HCT116 (cell line): ENCODE measurements at regions not wholly inside any gene's neighbourhood (a gene's known extent, or its start where the extent isn't known, plus 50 kb on each side); places are given as distances from the start of the nearest gene placed in this dataset.

Experiments
- ATAC-seq: fragments of 200-7000 bp; cut with Tn5 transposase; 2 replicates; pipeline ENCODE4 v1.9.1; 2020; ENCODE audit warnings: mild to moderate bottlenecking, moderate library complexity
- BruUV-seq: library from RNA; stranded (reverse); fragments of 400-500 nt; replicated peaks from 2 replicates; lab custom pipeline; 2021; lab: Mats Ljungman, UMichigan
- CTCF ChIA-PET: fragments of 300-600 bp; sonication (Branson Sonifier 250); formaldehyde crosslinking; loops from one replicate; lab custom pipeline; 2021; ENCODE audit warnings: antibody characterized with exemption; lab: Charles Lee
- POLR2A ChIA-PET: fragments of 300-600, 350-600 bp; sonication (Branson Sonifier 250); formaldehyde crosslinking; loops from one replicate; lab custom pipeline; 2021; ENCODE audit warnings: antibody characterized with exemption; lab: Charles Lee
- RAD21 ChIA-PET, 2 experiments: fragments of 300-600 bp; sonication (Branson Sonifier 250); formaldehyde crosslinking; loops; one replicate each; lab custom pipeline; 2023; ENCODE audit warnings: low total read pairs in 2 of 2; ENCODE audit not compliant: uncharacterized antibody in 2 of 2, unreplicated experiment in 2 of 2, low non-redundant PET in 1 of 2; lab: Charles Lee
- DNase-seq: peaks from one replicate; pipeline ENCODE4 v3.0.0-alpha.2; 2010; ENCODE audit warnings: low read depth, low spot score
- H2AFZ ChIP-seq: fragments of 200-600 bp; shearing (Covaris generic), sonication (generic); 2 replicates; pipeline ENCODE4 v1.6.1; 2017; ENCODE audit warnings: low read depth, mixed run types, mixed read lengths, antibody characterized with exemption, low read length; ENCODE audit not compliant: poor library complexity, severe bottlenecking
- H3K27ac ChIP-seq: 2 replicates; pipeline ENCODE4 v1.5.1; 2012; ENCODE audit warnings: low read depth, low read length
- H3K27me3 ChIP-seq: fragments of 200-600 bp; sonication (generic); 2 replicates; pipeline ENCODE4 v1.6.1; 2016; ENCODE audit warnings: mixed run types, low read length, mixed read lengths; ENCODE audit not compliant: insufficient read depth
- H3K36me3 ChIP-seq, 2 experiments: fragments of 200-500 bp in 1 of 2; fragments of 200-600 bp in 1 of 2; sonication (Bioruptor generic) in 1 of 2; sonication (generic) in 1 of 2; 2 replicates each; pipeline versions ENCODE4 v1.5.1 to v1.6.1; 2014 to 2016; ENCODE audit warnings: low read length in 2 of 2, inconsistent platforms in 1 of 2, mixed read lengths in 1 of 2, mixed run types in 1 of 2; ENCODE audit not compliant: insufficient read depth in 2 of 2, control insufficient read depth in 1 of 2
- H3K4me1 ChIP-seq, 2 experiments: fragments of 200-600 bp in 1 of 2; sonication (generic) in 1 of 2; 2 replicates each; pipeline versions ENCODE4 v1.5.1 to v1.6.1; 2012 to 2017; ENCODE audit warnings: low read length in 2 of 2, inconsistent platforms in 1 of 2, mild to moderate bottlenecking in 1 of 2, mixed read lengths in 1 of 2, mixed run types in 1 of 2, moderate library complexity in 1 of 2; ENCODE audit not compliant: insufficient read depth in 2 of 2, control insufficient read depth in 1 of 2
- H3K4me2 ChIP-seq: fragments of 200-600 bp; sonication (generic); 2 replicates; pipeline ENCODE4 v1.6.1; 2017; ENCODE audit warnings: mixed run types, low read length, mixed read lengths
- H3K4me3 ChIP-seq, 2 experiments: fragments of 200-600 bp in 1 of 2; sonication (generic) in 1 of 2; replicated peaks in 1 of 2; 2 replicates each; pipeline ENCODE4 v1.5.1; 2011 to 2016; ENCODE audit warnings: low read length in 2 of 2, control low read depth in 1 of 2, low read depth in 1 of 2, mild to moderate bottlenecking in 1 of 2, mixed read lengths in 1 of 2, mixed run types in 1 of 2
- H3K79me2 ChIP-seq: fragments of 200-600 bp; sonication (generic); 2 replicates; pipeline ENCODE4 v1.6.1; 2017; ENCODE audit warnings: mild to moderate bottlenecking, mixed run types, low read length, moderate library complexity, mixed read lengths; ENCODE audit not compliant: insufficient read depth
- H3K9ac ChIP-seq: fragments of 200-600 bp; sonication (generic); 2 replicates; pipeline ENCODE4 v1.6.1; 2016; ENCODE audit warnings: low read length, mixed read lengths
- H3K9me2 ChIP-seq: fragments of 200-600 bp; sonication (generic), shearing (Covaris generic); 2 replicates; pipeline ENCODE4 v1.6.1; 2017; ENCODE audit warnings: mixed run types, mild to moderate bottlenecking, moderate library complexity; ENCODE audit not compliant: insufficient read depth
- H3K9me3 ChIP-seq, 2 experiments: fragments of 200-500 bp in 1 of 2; fragments of 200-600 bp in 1 of 2; sonication (Bioruptor generic) in 1 of 2; sonication (generic) in 1 of 2; 2 replicates each; pipeline ENCODE4 v1.6.1; 2014 to 2017; ENCODE audit warnings: low read length in 2 of 2, mixed read lengths in 2 of 2, inconsistent platforms in 1 of 2, low read depth in 1 of 2, mild to moderate bottlenecking in 1 of 2, mixed run types in 1 of 2, moderate library complexity in 1 of 2; ENCODE audit not compliant: control insufficient read depth in 1 of 2, insufficient read depth in 1 of 2
- H4K20me1 ChIP-seq: fragments of 200-600 bp; sonication (generic), shearing (Covaris generic); 2 replicates; pipeline ENCODE4 v1.6.1; 2017; ENCODE audit warnings: mixed run types, mild to moderate bottlenecking, moderate library complexity; ENCODE audit not compliant: insufficient read depth
- ATF3 ChIP-seq: IDR thresholded peaks from 2 replicates; pipeline ENCODE4 v1.6.1; 2012
- CEBPB ChIP-seq: IDR thresholded peaks from 2 replicates; pipeline ENCODE4 v1.6.1; 2012; ENCODE audit warnings: low read depth
- CTCF ChIP-seq, 3 experiments: fragments of 200-600 bp in 1 of 3; sonication (generic) in 1 of 3; IDR thresholded peaks in 2 of 3; conservative IDR thresholded peaks in 1 of 3; 2 replicates each; pipeline ENCODE4 v1.5.1; 2012 to 2017; ENCODE audit warnings: low read depth in 2 of 3, low read length in 2 of 3, antibody characterized with exemption in 1 of 3, borderline replicate concordance in 1 of 3, control low read depth in 1 of 3, mild to moderate bottlenecking in 1 of 3, mixed read lengths in 1 of 3, mixed run types in 1 of 3, moderate library complexity in 1 of 3; ENCODE audit not compliant: insufficient read depth in 1 of 3
- EZH2 ChIP-seq: fragments of 200-600 bp; sonication (generic); IDR thresholded peaks from 2 replicates; pipeline ENCODE4 v1.6.1; 2017; ENCODE audit warnings: antibody characterized with exemption, mixed run types
- EZH2phosphoT487 ChIP-seq: fragments of 200-600 bp; IDR thresholded peaks from 2 replicates; pipeline ENCODE4 v1.6.1; 2018; ENCODE audit warnings: antibody characterized with exemption, borderline replicate concordance
- JUND ChIP-seq: IDR thresholded peaks from 2 replicates; pipeline ENCODE4 v1.6.1; 2012
- POLR2A ChIP-seq: IDR thresholded peaks from 2 replicates; pipeline ENCODE4 v1.7.0; 2011; ENCODE audit warnings: borderline replicate concordance; ENCODE audit not compliant: insufficient read depth, insufficient read length; ENCODE audit errors: extremely low read depth
- POLR2AphosphoS5 ChIP-seq: IDR thresholded peaks from 2 replicates; pipeline ENCODE4 v1.6.1; 2011; ENCODE audit warnings: mild to moderate bottlenecking, low read depth, low read length, moderate library complexity
- RAD21 ChIP-seq: IDR thresholded peaks from 2 replicates; pipeline ENCODE4 v1.6.1; 2012; ENCODE audit warnings: low read depth, mild to moderate bottlenecking
- REST ChIP-seq: IDR thresholded peaks from 2 replicates; pipeline ENCODE4 v1.6.1; 2012; ENCODE audit warnings: low read depth
- SP1 ChIP-seq: IDR thresholded peaks from 2 replicates; pipeline ENCODE4 v1.6.1; 2012; ENCODE audit warnings: low read depth
- TCF7L2 ChIP-seq: IDR thresholded peaks from 2 replicates; pipeline ENCODE4 v1.7.0; 2011; ENCODE audit warnings: borderline replicate concordance, inconsistent platforms; ENCODE audit not compliant: insufficient read depth, insufficient read length; ENCODE audit errors: extremely low read depth
- YY1 ChIP-seq: IDR thresholded peaks from 2 replicates; pipeline ENCODE4 v1.6.1; 2011; ENCODE audit warnings: low read length, low read depth, moderate library complexity, mild to moderate bottlenecking; ENCODE audit not compliant: insufficient replicate concordance; ENCODE audit errors: extremely low read depth
- ZBTB33 ChIP-seq: IDR thresholded peaks from 2 replicates; pipeline ENCODE4 v1.6.1; 2011; ENCODE audit warnings: mild to moderate bottlenecking, low read length, moderate library complexity; ENCODE audit not compliant: insufficient replicate concordance; ENCODE audit errors: extremely low read depth
- ZFX ChIP-seq: fragments of 450-650 bp; IDR thresholded peaks from 2 replicates; pipeline ENCODE4 v1.6.1; 2017
- ZNF274 ChIP-seq: fragments of 200-500 bp; sonication (Bioruptor generic); IDR thresholded peaks from 2 replicates; pipeline ENCODE4 v1.6.1; 2014; ENCODE audit warnings: mild to moderate bottlenecking, low read depth, low read length, inconsistent platforms
- intact Hi-C: fragments of 100-400 bp; cut with micrococcal nuclease; formaldehyde crosslinking; loops from 2 replicates; pipeline ENCODE4 v1.10.0; 2022

- DNase-seq: peak; percentile 23
- TF ChIP-seq ZFX: no peak
- TF ChIP-seq CEBPB: no peak
- TF ChIP-seq RAD21: peak; percentile 18; the same call in 1 of the 2 replicates
- TF ChIP-seq YY1: no peak
- no peak for TF ChIP-seq ATF3
- no peak for TF ChIP-seq EZH2phosphoT487
- no peak for TF ChIP-seq ZBTB33
- no peak for TF ChIP-seq JUND
- TF ChIP-seq SP1: no peak
- no peak for TF ChIP-seq TCF7L2
- TF ChIP-seq POLR2AphosphoS5: no peak
- TF ChIP-seq POLR2A: no peak
- TF ChIP-seq EZH2: no peak
- peak in 2 of 3 experiments; percentile 74 to 76; a peak in 4 of 6 replicates for TF ChIP-seq CTCF (IDR thresholded peaks at IDR 0.05 in 2 of 3, conservative IDR thresholded peaks at IDR 0.05 in 1 of 3; ENCODE audit: borderline replicate concordance in 1 of 3, insufficient read depth in 1 of 3, low read depth in 2 of 3, low read length in 2 of 3)
- no peak for TF ChIP-seq ZNF274
- no peak for TF ChIP-seq REST
- ChIA-PET POLR2A (no interaction called here), CTCF (interaction anchor here (0.7 to 2.8 kb wide), 22 partner anchors 9 to 448 kb away, joined by 3 to 33 read pairs (median 5); no protein-coding TSS in a partner anchor), RAD21 (no interaction called here)
- no peaks in the 10 kb centered on the region for H3K36me3 ChIP-seq
- H2AFZ ChIP-seq: peak overlapping the region; percentile 22
- no peak overlapping the region for H3K4me3 ChIP-seq
- no peak overlapping the region for H3K27ac ChIP-seq
- no peaks in the 10 kb centered on the region for H3K9me3 ChIP-seq
- BruUV-seq: no TSS peak
- H3K4me2 ChIP-seq: peak overlapping the region; percentile 48
- intact Hi-C loops: no loop called here
- peaks cover 5 to 14% of the 10 kb centered on the region in 2 experiments; a peak in 3 of 4 replicates for H3K4me1 ChIP-seq
- peak; percentile 94 for ATAC-seq
- H3K9ac ChIP-seq: no peak overlapping the region
- no peaks in the 10 kb centered on the region for H3K9me2 ChIP-seq
- no peaks in the 10 kb centered on the region for H3K27me3 ChIP-seq
- H3K79me2 ChIP-seq: no peaks in the 10 kb centered on the region
- H4K20me1 ChIP-seq: no peaks in the 10 kb centered on the region
These were observed 87.5 kb upstream of the WSB1 start for GRCh38 chr17:27206447-27206846.
